DND-41 (cell line): ENCODE measurements at regions not wholly inside any gene's neighbourhood (a gene's known extent, or its start where the extent isn't known, plus 50 kb on each side); places are given as distances from the start of the nearest gene placed in this dataset.

Source experiments
- EZH2 ChIP-seq: IDR thresholded peaks from 3 replicates; pipeline ENCODE4 v1.6.1; 2012; ENCODE audit warnings: borderline replicate concordance, low read depth, mild to moderate bottlenecking, moderate library complexity, low read length, inconsistent platforms; ENCODE audit not compliant: severe bottlenecking
- TF ChIP-seq, protein P1 (sequence below): IDR thresholded peaks from 2 replicates; pipeline ENCODE4 v1.5.1; 2012; ENCODE audit warnings: borderline replicate concordance, low read length, moderate library complexity, mild to moderate bottlenecking; ENCODE audit not compliant: poor library complexity, severe bottlenecking; ENCODE audit errors: extremely low read depth

- TF ChIP-seq, protein P1, sequence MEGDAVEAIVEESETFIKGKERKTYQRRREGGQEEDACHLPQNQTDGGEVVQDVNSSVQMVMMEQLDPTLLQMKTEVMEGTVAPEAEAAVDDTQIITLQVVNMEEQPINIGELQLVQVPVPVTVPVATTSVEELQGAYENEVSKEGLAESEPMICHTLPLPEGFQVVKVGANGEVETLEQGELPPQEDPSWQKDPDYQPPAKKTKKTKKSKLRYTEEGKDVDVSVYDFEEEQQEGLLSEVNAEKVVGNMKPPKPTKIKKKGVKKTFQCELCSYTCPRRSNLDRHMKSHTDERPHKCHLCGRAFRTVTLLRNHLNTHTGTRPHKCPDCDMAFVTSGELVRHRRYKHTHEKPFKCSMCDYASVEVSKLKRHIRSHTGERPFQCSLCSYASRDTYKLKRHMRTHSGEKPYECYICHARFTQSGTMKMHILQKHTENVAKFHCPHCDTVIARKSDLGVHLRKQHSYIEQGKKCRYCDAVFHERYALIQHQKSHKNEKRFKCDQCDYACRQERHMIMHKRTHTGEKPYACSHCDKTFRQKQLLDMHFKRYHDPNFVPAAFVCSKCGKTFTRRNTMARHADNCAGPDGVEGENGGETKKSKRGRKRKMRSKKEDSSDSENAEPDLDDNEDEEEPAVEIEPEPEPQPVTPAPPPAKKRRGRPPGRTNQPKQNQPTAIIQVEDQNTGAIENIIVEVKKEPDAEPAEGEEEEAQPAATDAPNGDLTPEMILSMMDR, result no peak
- no peak for TF ChIP-seq EZH2
Measured at GRCh38 chr11:112368381-112368780, 107.7 kb upstream of the PLET1 start.
